GM21360 (cell line): ENCODE measurements at regions not wholly inside any gene's neighbourhood (a gene's known extent, or its start where the extent isn't known, plus 50 kb on each side); places are given as distances from the start of the nearest gene placed in this dataset.

Experiments
- ATAC-seq: cut with Tn5 transposase; IDR thresholded peaks from one replicate; pipeline ENCODE4 v1.9.1; 2021; ENCODE audit warnings: mild to moderate bottlenecking, moderate library complexity; ENCODE audit not compliant: unreplicated experiment

DNA sequence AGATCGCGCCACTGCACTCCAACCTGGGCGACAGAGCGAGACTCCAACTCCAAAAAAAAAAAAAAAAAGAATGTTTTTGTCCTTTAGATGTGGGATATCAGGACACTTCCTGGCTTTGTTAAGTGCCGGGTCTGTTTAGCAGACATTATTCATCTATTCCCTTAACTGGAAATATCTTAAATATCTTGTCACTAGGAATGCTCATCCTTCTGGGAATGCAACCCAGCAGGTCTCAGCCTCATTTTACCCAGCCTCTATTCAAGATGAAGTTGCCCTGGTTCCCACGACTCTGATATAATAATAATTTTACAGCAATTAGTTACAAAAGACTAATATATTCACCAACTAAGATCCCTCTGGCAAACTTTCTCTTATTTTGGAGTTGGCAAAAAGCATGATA is 260.9 kb upstream of the SLITRK3 start:
- ATAC-seq = no peak

GRCh38 chr3:165455793-165456192 is 259.6 kb upstream of the SLITRK3 start:
- no peak for ATAC-seq

GRCh38 chr3:165455360-165455759 is 259.2 kb upstream of the SLITRK3 start:
- no peak for ATAC-seq

DNA sequence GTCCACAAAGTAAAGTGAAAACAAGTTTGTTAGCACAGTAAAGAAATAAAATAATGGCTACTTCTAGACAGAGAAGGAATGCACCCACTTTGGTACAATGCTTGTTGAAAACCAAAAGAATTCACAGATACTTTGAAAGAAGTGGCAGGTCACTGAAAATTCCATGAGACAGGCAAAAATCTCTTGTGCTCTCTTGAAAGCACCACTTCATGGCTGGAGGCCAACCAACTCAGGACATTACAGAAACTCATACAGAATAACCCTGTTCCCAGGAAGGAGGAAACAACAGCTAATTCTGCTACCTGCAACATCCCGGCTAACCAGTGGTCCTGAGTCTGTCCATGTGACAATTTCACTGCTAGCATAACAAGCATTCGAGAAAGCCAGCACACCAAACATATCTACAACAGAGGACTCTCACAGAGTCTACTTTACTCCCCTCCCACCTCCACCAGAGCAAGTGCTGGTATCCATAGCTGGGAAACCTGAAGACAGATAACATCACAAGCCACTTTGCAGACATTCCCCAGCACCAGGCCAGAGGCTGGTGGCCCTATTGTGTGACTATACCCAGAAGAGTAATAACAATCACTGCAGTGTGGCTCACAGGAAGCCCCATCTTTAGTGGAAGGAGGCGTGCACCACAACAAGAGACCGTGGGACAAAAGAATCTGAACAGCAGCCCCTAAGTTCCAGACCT is 255.3 kb upstream of the SLITRK3 start:
- ATAC-seq = no peak

GRCh38 chr3:165446555-165446954 is 250.4 kb upstream of the SLITRK3 start:
- ATAC-seq = no peak

- no peak for ATAC-seq
Observed at GRCh38 chr3:165444745-165445144, 248.6 kb upstream of the SLITRK3 start.

- ATAC-seq = no peak
Observed at GRCh38 chr3:165443664-165444063, 247.5 kb upstream of the SLITRK3 start.

DNA sequence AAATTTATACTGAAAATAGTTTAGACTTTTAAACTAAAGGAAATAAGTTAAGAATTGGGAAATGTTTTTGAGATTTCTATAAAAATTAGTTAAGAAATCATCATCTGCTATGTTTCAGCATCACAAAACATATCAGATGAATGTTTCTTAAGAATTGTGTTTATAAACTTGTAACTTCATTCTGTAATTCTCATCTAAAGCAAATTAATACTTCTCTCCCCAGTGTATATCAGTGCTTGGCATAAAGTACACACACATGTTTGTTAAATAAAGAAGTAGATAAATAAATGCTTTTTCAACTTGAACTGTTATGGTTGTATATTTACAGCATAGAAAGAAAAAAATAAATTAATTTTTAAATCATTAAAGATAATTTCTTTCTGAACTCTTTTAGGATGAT is 245.9 kb upstream of the SLITRK3 start:
- no peak for ATAC-seq

DNA sequence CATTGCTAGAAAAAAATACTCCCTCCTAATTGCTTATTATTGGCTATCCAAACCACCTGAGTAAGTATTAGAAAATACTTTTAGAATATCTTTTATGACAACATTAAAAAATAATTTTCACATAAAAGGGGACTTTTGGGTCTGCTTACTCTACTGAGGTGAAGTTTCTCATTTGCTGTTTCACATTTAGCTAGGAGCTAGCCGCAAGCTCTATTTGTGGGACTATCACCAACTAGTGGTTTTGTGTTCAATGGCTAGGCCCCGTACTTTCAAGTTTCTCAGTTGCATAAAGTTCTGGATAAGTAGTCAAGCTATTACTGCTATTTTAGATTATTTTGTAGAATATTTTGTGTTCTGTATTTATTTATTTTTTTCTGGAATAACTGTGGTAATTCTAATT is 244.2 kb upstream of the SLITRK3 start:
- peak; percentile 77 for ATAC-seq

DNA sequence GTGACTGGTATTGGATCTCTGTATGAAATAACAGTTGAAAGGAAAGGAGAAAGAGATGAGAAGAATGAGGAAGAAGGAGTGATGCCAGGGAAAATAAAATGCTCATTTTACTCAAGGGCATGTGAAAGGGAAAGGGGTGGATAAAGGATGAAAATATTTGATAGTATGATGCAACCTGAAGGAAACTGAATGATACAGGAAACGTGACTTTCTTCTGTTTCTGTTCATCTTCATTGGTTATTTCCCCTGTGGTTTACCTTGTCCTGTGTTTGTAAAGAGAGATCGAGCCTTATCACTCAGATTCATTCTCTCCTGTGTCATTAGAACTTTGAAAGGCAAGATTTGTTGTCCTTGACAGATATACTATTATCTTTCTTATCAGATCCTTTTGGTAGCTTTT is 243.6 kb upstream of the SLITRK3 start:
- ATAC-seq = peak; percentile 67

GRCh38 chr3:165434516-165434915 is 238.3 kb upstream of the SLITRK3 start:
- ATAC-seq = no peak

DNA sequence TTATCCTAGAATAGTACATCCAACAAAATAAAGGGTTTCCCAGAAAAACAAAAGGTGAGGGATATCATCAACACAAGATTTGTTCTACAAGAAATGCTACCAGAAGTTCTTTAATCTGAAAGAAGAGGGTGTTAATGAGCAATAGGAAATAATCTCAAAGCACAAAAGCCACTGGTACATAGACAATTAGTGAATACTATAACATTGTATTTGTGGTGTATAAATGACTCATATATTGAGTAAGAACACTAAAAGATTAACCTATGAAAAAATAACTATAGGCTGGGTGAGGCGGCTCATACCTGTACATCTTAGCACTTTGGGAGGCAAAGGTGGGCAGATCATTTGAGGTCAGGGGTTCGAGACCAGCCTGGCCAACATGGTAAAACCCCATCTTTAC is 210.2 kb upstream of the SLITRK3 start:
- no peak for ATAC-seq

GRCh38 chr3:165404357-165405027 is 208.3 kb upstream of the SLITRK3 start:
- no peak for ATAC-seq

GRCh38 chr3:165403666-165404065 is 207.5 kb upstream of the SLITRK3 start:
- ATAC-seq = no peak

DNA sequence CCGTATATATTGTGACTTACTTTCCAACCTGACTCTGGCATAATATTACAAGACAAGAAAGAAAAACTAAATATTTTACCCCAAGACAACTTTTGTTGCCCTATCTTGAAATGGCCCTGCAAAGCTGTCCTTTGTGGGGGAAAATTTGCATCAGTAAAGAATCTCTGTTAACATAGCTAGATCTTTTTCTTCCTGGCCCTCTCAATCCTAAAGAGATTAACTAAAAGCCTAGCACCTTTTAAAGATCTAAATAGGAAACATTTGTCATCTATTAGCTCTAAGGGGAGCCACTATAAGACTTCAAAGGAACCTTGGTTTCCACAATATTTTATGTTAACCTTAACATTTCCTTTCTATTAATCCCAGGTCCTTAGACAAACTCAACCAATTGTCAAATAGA is 199.0 kb upstream of the SLITRK3 start:
- no peak for ATAC-seq

- no peak for ATAC-seq
Observed at GRCh38 chr3:165393461-165393860, 197.3 kb upstream of the SLITRK3 start.

- ATAC-seq = no peak
Observed at GRCh38 chr3:165390166-165390565, 194.0 kb upstream of the SLITRK3 start.

- no peak for ATAC-seq
Observed at GRCh38 chr3:165389653-165390052, 193.5 kb upstream of the SLITRK3 start.

GRCh38 chr3:165389064-165389463 is 192.9 kb upstream of the SLITRK3 start:
- no peak for ATAC-seq

DNA sequence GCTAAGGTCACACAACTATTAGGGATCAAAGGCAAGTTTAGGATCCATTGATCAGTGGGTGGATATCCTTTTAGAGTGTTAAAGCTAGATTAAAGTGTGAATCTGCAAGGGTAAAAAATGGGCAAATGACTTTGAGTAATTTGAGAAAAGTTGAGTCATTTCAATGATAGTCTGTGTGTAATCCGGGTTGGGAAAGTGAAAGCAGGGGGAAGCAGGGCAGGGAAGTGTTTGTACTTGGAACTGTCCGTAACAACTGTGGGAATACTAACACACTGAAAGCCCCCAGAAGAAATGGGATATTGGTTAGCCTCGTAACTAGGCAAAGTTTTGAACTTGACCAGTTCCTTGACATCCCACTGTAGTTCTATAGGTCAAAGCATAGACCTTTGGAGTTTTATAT is 187.2 kb upstream of the SLITRK3 start:
- ATAC-seq = no peak

DNA sequence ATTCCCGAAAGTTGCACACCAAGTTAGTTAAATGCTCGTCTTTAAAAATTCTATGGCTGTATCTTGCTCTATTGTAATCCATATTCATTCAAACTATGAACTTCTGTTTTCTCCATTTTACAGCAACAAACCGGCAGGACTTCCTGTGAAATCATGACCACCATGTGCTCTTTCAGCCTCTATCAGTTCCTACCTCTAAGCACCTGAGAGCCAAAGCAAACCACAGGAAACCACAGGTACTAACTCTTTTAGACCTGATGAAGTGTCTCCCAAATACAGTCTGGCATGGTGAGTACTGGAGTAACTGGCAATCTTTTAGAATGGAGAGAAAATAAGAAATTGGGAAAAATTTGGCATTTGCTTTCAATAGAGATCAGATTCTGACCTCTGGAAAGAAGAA is 186.5 kb upstream of the SLITRK3 start:
- no peak for ATAC-seq

GRCh38 chr3:165378761-165379160 is 182.6 kb upstream of the SLITRK3 start:
- ATAC-seq = no peak

GRCh38 chr3:165359005-165359404 is 162.8 kb upstream of the SLITRK3 start:
- no peak for ATAC-seq
